Thyroid gland (tissue), 4 donors: ENCODE measurements at regions not wholly inside any gene's neighbourhood (a gene's known extent, or its start where the extent isn't known, plus 50 kb on each side); places are given as distances from the start of the nearest gene placed in this dataset.

ENCODE experiments used
- CTCF ChIP-seq, 6 experiments: fragments of 200-600 bp in 3 of 6; fragments of 450-650 bp in 3 of 6; sonication (generic) in 3 of 6; IDR thresholded peaks; one replicate each; pipeline ENCODE4 v1.5.1; 2016 to 2019; ENCODE audit warnings: antibody characterized with exemption in 6 of 6, mild to moderate bottlenecking in 2 of 6, inconsistent platforms in 1 of 6, moderate library complexity in 1 of 6
- POLR2A ChIP-seq, 2 donors: fragments of 450-650 bp; IDR thresholded peaks; one replicate each; pipeline ENCODE4 v1.6.1; 2017; ENCODE audit warnings: antibody characterized with exemption in 2 of 2, mild to moderate bottlenecking in 2 of 2, moderate library complexity in 1 of 2

GRCh38 chr6:170152124-170152926 is 138.6 kb downstream of the DLL1 start:
- TF ChIP-seq POLR2A (IDR thresholded peaks at IDR 0.05) (no peak), CTCF (IDR thresholded peaks at IDR 0.05) (no peak)
